Fibroblast of gingiva (primary cell): ENCODE measurements at regions not wholly inside any gene's neighbourhood (a gene's known extent, or its start where the extent isn't known, plus 50 kb on each side); places are given as distances from the start of the nearest gene placed in this dataset.
A peak's percentile ranks its signal among the peaks of the same experiment; 100 is the strongest.

Source experiments
- DNase-seq: peaks from one replicate; pipeline ENCODE4 v3.0.0-alpha.2; 2011; ENCODE audit warnings: low read depth

DNA sequence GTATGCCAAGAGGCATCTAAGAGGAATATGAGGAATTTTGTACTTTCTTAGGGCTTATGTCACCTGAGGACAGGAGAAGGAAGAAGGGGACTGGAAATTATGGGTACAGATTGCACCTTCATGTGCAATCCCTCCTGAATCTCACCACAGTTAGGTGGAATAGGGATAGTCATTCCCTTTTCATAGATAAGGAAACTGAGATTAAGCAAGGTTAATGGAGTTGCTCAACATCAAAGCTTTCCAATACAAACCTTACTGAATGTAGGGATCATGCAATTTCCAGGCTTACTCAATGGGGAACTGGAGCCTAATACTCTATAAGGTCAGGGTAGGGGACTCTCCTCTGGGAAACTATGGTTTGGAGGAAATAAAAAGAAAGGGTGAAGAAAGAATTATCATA lies 133.0 kb downstream of the C11orf87 start:
- no peak for DNase-seq

DNA sequence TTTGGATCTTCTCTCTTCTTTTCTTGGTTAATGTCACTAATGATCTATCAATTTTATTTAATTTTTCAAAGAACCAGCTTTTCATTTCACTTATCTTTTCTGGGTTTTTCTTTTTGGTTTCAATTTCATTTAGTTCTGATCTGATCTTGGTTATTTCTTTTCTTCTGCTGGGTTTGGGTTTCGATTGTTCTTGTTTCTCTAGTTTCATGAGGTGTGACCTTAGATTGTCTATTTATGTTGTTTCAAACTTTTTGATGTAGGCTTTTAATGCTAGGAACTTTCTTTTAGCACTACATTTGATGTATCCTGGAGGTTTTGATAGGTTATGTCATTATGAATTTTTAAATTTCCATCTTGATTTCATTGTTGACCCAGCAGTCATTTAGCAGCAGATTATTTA lies 142.3 kb downstream of the C11orf87 start:
- no peak for DNase-seq

- no peak for DNase-seq
Observed at GRCh38 chr11:109582470-109582869, 160.5 kb downstream of the C11orf87 start.

GRCh38 chr11:109584001-109584972 lies 162.3 kb downstream of the C11orf87 start:
- no peak for DNase-seq

DNA sequence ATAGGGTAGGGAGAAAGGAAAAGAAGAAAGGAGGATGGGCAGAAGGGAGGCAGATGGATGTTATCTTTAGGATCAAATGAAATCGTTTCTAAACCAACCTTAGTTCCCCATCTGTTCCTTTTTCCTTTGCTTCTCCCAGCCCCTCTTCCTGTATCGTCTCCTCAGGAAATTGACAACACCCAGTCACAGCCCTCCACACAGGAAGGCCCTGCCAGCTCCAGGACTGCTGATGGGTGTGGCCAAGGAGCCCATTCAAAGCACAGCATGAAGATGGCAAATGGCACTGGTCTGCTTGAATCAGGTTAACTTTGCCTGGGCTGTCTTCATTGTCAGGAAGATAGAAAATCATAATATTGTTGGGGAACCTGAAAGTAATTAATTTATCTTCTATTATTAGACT lies 164.8 kb downstream of the C11orf87 start:
- no peak for DNase-seq

DNA sequence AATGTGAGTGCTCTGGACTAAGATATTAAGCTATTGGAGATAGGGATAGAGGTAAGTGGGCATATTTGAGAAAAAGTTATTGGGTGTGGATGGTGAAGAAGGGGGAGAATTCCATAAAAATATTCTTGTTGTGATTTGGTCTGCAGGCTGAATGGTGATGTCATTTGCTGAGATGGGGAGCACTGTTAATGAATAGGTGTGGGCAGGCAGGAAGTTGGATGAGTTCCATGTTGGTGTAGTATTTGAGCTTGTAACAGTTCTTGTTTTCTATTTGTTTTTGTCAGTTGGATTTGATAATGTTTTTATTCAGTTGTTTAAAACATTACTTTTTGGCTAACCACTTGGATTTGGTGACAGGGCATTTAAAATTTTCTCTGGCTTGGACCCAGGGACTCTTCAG lies 168.8 kb downstream of the C11orf87 start:
- DNase-seq: no peak

DNA sequence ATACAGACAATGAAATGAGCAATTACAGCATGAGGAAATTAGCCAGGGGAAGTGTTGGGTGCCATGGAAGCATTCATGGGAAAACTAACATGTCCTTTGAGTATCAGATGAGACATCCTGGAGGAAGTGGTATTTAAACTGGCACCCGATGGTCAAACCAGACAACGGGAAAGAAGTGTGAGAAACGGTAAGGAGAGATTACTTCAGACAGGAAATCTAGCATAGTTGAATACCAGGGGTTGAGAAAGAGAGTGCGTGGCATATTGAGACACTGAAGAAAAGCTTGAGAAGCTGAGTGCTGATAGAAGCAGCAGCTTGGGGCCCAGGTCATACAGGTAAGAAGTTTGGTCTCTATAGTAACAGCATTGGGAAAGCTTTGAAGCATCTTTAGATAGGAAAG lies 175.3 kb downstream of the C11orf87 start:
- DNase-seq: no peak

DNA sequence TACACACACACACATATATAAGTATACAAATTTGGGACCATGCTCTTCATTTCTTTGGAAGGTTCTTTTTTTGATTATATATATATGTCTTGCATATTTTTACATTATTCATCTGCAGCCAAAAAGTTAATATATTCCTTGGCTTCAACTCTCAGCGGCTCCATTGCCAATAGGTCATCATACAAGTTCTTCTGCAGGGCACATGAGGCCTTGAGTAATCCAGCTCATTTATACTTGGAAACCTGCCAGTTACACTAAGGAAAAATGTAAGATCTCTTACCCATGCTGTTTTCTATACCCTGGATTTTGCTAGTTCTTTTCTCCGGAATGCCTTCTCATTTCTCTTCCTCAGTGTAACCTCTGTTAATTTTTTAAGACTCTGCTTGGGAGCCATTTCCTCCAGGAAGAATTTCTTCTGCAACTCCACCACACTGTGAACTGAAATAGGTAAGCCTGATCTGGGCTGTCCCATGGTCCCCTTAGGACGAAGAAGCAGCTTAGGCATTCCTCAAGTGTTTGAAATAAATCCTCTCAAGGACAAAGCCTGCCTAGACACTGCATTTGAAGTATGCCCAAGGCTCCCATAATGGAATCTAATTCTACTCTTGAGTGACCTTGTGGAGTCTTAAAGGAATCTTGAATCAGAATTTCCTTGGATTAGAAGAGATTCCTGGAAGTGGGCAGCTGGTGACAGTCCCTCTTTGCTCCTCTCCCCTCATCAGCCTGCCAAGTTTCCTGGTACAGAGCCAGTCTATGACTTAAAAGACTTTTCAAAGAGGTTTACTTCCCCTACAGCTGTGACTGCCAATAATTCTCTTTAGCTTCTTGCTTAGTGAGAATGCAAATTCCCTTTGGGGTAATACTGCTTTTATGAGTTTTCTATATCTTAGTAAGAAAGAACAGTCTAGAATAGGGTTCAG lies 182.8 kb downstream of the C11orf87 start:
- DNase-seq: peak; percentile 3

- no peak for DNase-seq
Observed at GRCh38 chr11:109606256-109606655, 184.3 kb downstream of the C11orf87 start.

DNA sequence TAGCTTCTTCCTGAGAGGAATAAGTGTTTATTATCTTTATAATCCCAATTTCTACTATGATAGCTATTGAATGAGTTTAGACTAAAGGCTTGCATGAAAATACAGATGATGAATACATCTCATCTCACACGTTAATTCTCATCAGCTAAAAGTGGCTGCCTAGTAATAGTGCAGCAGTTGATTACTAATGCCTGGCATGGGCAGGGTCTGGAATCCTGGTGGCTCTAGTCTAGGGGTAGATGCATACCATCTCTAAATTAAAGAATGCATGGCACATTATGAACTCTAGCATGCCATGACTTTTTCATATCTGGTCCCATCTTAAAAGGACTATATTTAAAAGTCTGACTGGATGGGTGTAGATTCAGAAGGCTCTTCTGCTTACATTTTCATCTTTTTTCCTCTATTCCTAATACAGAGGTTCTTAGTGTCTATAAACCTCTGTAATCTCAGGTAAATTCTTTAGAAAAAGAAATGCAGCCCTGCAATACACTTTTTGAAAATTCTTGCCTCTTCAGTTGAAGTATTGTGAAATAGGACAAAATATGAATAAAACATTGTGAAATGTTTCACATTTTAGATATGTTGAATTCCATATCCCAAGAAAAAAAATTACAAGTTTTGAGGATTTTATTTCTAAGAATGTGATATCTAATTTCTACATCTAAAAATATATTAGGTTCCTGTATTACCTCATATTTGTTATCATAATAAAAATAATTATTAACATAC lies 187.6 kb downstream of the C11orf87 start:
- no peak for DNase-seq

DNA sequence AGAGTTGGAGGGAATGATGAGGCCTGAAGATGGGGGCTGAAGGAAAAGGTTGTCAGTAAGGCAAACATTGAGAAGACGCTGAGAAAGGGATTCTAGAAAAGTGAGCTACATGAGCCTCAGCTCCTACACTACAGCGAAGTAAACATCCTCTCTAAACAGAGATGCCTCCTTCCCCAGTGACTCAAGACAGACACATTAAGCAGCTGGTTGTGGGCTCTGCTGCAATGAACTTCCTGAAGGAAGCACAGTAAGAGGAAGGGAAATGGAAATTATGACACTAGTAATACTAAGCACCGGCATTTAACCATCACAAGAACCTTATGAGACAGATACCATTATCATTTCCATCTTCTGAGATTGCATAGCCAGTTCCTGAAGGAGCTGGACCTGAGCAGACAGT lies 190.5 kb downstream of the C11orf87 start:
- DNase-seq: no peak

DNA sequence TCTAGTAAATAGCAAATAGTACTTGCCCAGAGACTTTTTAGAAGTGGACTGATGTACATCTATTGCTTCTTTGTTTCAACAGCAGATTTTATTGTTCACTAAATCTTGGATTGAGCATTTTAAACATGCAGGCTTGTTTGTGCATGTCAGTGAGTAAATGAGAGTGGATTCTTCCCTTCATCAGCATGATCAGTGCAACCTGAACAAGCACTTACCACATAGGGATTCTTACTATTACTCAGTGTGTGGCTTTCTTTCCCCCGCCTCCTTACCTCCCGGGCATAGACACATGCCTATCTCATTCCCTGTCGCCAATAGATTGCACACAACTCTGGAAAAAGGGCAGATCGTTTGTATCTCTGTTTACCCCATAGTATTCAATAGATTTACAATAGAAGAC lies 197.5 kb downstream of the C11orf87 start:
- DNase-seq: no peak

DNA sequence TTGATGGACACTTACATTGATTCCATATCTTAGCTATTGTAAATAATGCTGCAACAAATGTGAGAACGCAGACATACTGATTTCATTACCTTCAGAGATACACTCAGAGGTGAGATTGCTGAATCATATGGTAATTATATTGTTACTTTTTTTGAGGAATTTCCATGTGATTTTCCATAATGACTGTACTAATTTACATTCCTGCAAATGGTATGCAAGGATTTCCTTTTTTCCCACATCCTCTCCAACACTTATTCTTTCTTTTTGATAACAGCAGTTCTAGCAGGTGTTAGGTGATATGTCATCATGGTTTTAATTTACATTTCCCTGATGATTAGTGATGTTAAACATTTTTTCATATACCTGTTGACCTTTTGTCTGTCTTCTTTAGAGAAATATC lies 207.7 kb downstream of the C11orf87 start:
- no peak for DNase-seq

GRCh38 chr11:109641549-109641948 lies 219.6 kb downstream of the C11orf87 start:
- no peak for DNase-seq

DNA sequence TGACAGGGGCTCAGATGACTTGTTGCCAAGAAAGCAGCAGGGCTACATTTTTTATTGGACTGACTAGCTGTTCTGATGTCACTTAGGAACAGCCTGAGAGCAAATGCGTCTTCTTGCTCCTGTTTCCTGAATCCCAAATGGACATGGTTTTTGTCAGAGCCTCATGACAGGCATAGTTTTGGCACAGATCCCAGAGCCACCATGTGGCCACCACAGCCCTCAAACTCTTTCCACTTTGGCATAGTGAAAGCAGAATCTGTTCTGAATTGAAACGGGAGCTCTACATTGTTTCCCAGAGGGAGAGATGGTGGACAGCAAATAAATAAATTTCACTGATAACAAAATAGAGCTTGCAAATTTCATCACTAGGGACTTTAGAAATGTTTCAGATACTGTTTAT lies 222.2 kb downstream of the C11orf87 start:
- DNase-seq: no peak

DNA sequence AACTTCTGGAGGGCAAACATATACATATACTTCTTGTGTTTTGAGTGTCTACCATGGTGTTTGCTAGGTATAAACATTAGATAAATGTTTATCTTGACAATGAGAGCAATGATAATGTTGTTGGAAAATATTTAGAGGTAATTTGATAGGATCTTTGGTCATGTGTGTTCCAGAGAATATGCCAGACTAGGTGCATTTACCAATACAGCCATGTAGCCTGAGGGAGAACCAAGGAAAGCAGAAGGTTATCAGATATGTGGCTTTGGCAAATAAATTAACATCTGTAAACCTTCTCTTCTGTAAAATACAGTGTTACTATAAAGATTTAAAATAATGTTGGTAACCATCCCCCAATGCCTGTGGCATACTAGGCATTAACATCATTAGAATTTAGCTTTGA lies 226.8 kb downstream of the C11orf87 start:
- no peak for DNase-seq

- DNase-seq: no peak
Observed at GRCh38 chr11:109654091-109654490, 232.1 kb downstream of the C11orf87 start.

DNA sequence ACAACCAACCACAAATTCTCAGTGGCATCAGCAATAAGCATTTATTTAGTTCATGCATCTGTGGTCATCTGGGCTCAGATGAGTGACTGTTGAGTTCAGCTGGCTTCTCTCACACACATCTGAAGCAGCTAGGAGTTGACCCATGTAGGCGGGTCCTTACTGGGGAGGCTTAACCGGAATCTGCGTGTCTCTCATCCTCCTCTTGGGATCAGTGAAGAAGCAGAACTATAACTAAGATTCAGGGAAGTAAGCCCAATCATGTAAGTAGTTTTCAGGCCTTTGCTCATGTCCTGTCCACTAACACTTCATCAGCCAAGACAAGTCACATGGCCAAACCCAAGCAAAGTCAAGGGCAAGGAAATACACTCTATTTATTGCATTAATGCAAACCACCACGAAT lies 236.2 kb downstream of the C11orf87 start:
- DNase-seq: no peak

- no peak for DNase-seq
Observed at GRCh38 chr11:109667719-109668118, 245.7 kb downstream of the C11orf87 start.

DNA sequence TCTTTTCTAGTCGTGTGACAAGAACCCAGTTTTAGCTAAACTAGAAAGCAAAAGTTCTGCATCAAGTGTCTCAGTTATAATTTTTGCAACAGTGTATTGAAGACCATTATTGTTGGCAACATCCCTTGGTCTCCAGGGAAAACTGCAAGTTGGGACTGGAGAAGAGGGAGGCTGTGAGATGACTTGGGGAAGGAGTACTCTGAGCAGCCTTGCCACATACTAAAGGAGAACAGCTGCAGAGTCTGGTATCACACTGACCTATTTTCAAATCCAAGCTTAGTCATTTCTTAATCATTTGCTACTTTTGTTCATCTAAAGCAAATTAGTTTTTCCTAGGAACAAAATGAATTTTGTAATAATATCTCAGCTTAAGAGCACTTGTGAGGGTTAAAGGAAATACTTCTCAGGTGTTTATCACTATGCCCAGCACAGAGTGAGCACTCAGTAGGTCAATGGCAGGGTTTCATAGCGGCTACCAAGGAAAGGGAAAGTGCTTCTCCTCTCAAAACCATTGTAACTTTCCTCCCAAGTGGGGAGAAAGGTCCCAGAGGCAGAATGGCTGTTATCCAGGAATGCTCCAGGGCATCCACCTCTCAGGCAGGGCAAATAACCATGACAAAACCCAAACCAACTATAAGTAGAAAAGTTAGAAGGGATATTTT lies 247.1 kb downstream of the C11orf87 start:
- no peak for DNase-seq

- DNase-seq: no peak
Observed at GRCh38 chr11:109677231-109677630, 255.2 kb downstream of the C11orf87 start.

DNA sequence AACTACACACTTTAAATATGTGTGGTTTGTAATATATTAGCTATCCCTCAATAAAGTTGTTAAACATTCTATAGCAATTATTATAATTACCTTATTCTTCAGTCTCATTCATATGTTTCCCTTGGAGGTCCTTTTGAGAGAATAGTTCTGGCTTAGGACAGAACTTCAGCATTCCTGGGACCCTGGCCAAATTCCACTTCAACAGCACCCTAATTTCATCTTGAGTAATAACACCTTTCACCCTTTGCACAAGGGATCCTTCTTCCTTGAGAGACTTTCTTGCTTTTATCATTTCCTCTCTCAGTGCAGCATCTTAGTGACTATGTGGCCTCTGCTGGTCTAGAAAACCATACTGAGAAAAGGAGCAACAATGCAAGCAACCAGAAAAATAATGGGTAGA lies 255.9 kb downstream of the C11orf87 start:
- DNase-seq: no peak
